22Rv1 (cell line): ENCODE measurements at regions not wholly inside any gene's neighbourhood (a gene's known extent, or its start where the extent isn't known, plus 50 kb on each side); places are given as distances from the start of the nearest gene placed in this dataset.

Experiments
- ZFX ChIP-seq: fragments of 450-650 bp; IDR thresholded peaks from 2 replicates; pipeline ENCODE4 v1.6.1; 2017; ENCODE audit warnings: antibody characterized with exemption, borderline replicate concordance
- TF ChIP-seq, protein P1 (sequence below): fragments of 450-650 bp; IDR thresholded peaks from 2 replicates; pipeline ENCODE4 v1.5.1; 2017; ENCODE audit warnings: mild to moderate bottlenecking

DNA sequence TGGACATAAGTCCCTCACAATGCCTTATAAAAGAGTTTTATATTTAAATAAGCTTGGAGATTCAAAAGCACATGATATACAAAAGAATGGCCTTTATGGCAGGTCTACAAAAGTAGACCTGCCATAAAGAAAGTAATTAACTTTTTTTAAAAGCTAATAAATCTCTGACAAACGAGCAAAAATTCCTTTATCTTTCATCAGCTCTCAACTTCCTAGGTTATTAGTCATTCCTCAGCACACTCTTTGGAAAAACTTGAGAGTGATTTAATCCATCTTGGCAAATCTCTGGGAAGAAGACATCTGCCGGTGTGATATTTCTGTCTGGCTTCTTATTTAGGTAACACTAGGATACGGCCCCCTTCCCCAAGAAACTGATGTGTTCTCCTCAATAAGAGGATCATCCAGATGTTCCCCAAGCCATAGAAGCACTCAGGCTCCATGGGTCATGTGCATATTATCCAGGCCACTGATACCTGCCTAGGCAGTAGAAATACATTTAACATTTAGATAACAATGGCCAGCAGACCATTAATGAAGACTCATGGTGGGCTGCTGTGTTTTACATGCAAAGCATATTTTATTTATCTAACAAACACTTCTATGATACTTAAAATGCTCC lies 372.7 kb downstream of the LIG4 start:
- TF ChIP-seq, protein P1, sequence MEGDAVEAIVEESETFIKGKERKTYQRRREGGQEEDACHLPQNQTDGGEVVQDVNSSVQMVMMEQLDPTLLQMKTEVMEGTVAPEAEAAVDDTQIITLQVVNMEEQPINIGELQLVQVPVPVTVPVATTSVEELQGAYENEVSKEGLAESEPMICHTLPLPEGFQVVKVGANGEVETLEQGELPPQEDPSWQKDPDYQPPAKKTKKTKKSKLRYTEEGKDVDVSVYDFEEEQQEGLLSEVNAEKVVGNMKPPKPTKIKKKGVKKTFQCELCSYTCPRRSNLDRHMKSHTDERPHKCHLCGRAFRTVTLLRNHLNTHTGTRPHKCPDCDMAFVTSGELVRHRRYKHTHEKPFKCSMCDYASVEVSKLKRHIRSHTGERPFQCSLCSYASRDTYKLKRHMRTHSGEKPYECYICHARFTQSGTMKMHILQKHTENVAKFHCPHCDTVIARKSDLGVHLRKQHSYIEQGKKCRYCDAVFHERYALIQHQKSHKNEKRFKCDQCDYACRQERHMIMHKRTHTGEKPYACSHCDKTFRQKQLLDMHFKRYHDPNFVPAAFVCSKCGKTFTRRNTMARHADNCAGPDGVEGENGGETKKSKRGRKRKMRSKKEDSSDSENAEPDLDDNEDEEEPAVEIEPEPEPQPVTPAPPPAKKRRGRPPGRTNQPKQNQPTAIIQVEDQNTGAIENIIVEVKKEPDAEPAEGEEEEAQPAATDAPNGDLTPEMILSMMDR = no peak
- no peak for TF ChIP-seq ZFX
